ENCODE measurements at regions not wholly inside any gene's neighbourhood (a gene's known extent, or its start where the extent isn't known, plus 50 kb on each side); places are given as distances from the start of the nearest gene placed in this dataset.

- TF ChIP-seq POLR2A (IDR thresholded peaks at IDR 0.05) = no peak
- TF ChIP-seq, protein P1, sequence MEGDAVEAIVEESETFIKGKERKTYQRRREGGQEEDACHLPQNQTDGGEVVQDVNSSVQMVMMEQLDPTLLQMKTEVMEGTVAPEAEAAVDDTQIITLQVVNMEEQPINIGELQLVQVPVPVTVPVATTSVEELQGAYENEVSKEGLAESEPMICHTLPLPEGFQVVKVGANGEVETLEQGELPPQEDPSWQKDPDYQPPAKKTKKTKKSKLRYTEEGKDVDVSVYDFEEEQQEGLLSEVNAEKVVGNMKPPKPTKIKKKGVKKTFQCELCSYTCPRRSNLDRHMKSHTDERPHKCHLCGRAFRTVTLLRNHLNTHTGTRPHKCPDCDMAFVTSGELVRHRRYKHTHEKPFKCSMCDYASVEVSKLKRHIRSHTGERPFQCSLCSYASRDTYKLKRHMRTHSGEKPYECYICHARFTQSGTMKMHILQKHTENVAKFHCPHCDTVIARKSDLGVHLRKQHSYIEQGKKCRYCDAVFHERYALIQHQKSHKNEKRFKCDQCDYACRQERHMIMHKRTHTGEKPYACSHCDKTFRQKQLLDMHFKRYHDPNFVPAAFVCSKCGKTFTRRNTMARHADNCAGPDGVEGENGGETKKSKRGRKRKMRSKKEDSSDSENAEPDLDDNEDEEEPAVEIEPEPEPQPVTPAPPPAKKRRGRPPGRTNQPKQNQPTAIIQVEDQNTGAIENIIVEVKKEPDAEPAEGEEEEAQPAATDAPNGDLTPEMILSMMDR (IDR thresholded peaks at IDR 0.05) = no peak
- no peak for TF ChIP-seq POLR2AphosphoS5 (IDR thresholded peaks at IDR 0.05)
- TF ChIP-seq EP300 (IDR thresholded peaks at IDR 0.05; ENCODE audit: low read depth) = no peak
These were observed 106.8 kb upstream of the FST start for GRCh38 chr5:53373451-53374158.
